ENCODE measurements at regions not wholly inside any gene's neighbourhood (a gene's known extent, or its start where the extent isn't known, plus 50 kb on each side); places are given as distances from the start of the nearest gene placed in this dataset.

DNA sequence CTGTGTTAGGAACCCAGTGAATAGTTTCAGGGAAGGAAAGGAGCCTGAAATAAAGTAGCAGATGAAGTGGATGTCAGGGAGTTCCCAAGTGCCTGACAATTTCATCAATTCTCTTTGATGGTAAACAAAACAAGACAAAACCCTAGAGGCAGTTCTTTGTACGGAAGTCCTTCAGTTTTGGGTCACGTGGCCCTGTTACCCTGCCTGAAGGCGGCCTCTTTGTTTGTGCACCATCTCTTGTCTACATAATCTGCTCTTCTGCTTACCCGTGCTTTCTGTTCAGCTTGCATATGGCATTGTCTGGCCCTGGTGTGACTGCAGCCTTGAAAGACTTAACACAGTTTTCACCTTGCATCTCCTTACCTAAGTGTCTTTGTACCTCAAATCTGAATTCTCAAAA is 166.7 kb upstream of the DUSP10 start:
- Histone ChIP-seq H3K9me3 (ENCODE audit: control insufficient read depth, low read length) (no peaks in the 10 kb centered on the region), H3K27ac (ENCODE audit: insufficient read depth, low read length, poor library complexity, severe bottlenecking) (no peak overlapping the region), H3K36me3 (ENCODE audit: control insufficient read depth, insufficient read depth, low read length) (no peaks in the 10 kb centered on the region), H3K4me1 (ENCODE audit: control insufficient read depth, insufficient read depth, low read length, poor library complexity, severe bottlenecking) (no peaks in the 10 kb centered on the region), H3K27me3 (replicated peaks; ENCODE audit: control insufficient read depth, insufficient read depth, low read length, poor library complexity, severe bottlenecking) (no peaks in the 10 kb centered on the region), H3K4me3 (ENCODE audit: insufficient read depth, low read depth, low read length, poor library complexity, severe bottlenecking) (no peak overlapping the region)
- DNase-seq: no peak

DNA sequence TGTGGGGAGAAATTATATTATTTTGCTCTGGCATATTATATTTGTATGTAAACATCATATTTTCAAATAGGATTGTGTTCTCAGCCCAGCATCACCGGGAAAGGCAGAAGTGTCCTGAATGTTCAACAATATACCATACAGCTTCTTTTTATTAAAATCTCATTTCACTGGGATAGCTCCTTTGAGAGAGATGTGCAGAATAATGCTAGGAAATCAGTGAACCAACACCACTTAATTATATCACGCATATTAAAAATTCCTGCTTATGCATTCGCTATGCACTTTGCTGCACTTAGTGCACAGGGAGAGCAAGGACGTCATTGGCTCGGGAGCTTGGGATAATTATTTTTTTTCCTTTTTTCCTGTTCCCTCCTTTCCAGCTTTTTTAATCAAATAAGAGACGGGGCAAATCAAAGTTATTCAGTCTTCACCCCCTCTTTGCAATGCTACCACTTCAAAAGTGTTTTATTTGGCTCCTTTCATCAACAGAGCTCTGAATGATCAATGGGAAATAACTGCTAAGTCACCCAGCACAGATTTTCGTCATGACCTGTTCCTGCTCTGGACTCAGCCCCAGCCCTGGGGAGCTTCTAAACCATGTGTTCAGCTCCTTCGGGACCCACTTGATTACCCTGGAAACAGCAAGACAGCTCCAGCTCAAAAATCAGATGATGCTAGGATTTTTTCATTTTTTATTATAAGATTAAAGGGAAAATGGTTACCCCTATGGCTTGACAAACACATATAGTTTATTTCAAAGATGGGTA is 165.5 kb upstream of the DUSP10 start:
- no peaks in the 10 kb centered on the region for H3K27me3 ChIP-seq (replicated peaks; ENCODE audit: control insufficient read depth, insufficient read depth, low read length, poor library complexity, severe bottlenecking)
- no peak overlapping the region for H3K27ac ChIP-seq (ENCODE audit: insufficient read depth, low read length, poor library complexity, severe bottlenecking)
- no peaks in the 10 kb centered on the region for H3K36me3 ChIP-seq (ENCODE audit: control insufficient read depth, insufficient read depth, low read length)
- H3K4me3 ChIP-seq (ENCODE audit: insufficient read depth, low read depth, low read length, poor library complexity, severe bottlenecking): no peak overlapping the region
- no peak for DNase-seq
- no peaks in the 10 kb centered on the region for H3K9me3 ChIP-seq (ENCODE audit: control insufficient read depth, low read length)
- H3K4me1 ChIP-seq (ENCODE audit: control insufficient read depth, insufficient read depth, low read length, poor library complexity, severe bottlenecking): no peaks in the 10 kb centered on the region

DNA sequence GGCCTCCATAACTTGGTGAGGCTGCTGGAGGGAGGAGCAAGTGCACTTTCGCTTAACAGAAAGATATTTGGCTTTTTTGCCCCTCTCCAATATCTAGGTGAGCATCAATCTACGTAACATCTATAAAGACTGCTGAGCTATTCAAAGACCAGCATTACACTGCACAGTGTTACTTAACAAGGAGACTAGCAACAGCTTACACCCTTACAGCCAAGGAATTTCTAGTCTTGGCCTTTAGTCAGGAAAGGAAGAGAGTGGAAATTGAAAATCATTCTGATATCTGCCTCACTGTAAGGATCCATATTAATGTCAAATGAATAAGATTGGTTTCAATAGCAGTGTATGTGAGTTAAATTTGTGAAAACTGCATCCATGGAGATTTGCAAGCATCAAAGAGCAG is 163.9 kb upstream of the DUSP10 start:
- no peak for DNase-seq
- Histone ChIP-seq H3K9me3 (ENCODE audit: control insufficient read depth, low read length) (no peaks in the 10 kb centered on the region), H3K27me3 (replicated peaks; ENCODE audit: control insufficient read depth, insufficient read depth, low read length, poor library complexity, severe bottlenecking) (no peaks in the 10 kb centered on the region), H3K27ac (ENCODE audit: insufficient read depth, low read length, poor library complexity, severe bottlenecking) (no peak overlapping the region), H3K4me1 (ENCODE audit: control insufficient read depth, insufficient read depth, low read length, poor library complexity, severe bottlenecking) (no peaks in the 10 kb centered on the region), H3K36me3 (ENCODE audit: control insufficient read depth, insufficient read depth, low read length) (no peaks in the 10 kb centered on the region), H3K4me3 (ENCODE audit: insufficient read depth, low read depth, low read length, poor library complexity, severe bottlenecking) (no peak overlapping the region)

DNA sequence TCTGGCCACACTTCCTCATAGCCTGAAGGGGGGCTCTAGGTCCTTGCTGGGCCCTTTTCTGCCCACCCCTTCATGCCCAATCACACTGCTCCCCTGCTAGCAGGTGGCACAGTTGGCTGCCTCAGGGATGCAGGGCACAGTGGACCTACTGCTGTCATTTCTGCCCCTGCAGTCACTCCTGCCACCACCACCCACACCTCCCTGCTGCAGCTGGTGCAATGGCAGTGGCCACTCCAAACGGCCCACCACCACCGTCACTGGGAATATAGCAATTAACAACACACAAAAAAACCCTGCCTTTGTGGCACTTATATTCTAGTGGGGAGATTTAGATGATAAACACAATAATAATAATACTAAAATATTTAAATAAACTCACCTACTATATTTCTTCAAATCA is 162.4 kb upstream of the DUSP10 start:
- no peaks in the 10 kb centered on the region for H3K36me3 ChIP-seq (ENCODE audit: control insufficient read depth, insufficient read depth, low read length)
- no peaks in the 10 kb centered on the region for H3K27me3 ChIP-seq (replicated peaks; ENCODE audit: control insufficient read depth, insufficient read depth, low read length, poor library complexity, severe bottlenecking)
- H3K9me3 ChIP-seq (ENCODE audit: control insufficient read depth, low read length): no peaks in the 10 kb centered on the region
- H3K4me1 ChIP-seq (ENCODE audit: control insufficient read depth, insufficient read depth, low read length, poor library complexity, severe bottlenecking): no peaks in the 10 kb centered on the region
- no peak for DNase-seq
- no peak overlapping the region for H3K4me3 ChIP-seq (ENCODE audit: insufficient read depth, low read depth, low read length, poor library complexity, severe bottlenecking)
- H3K27ac ChIP-seq (ENCODE audit: insufficient read depth, low read length, poor library complexity, severe bottlenecking): no peak overlapping the region

DNA sequence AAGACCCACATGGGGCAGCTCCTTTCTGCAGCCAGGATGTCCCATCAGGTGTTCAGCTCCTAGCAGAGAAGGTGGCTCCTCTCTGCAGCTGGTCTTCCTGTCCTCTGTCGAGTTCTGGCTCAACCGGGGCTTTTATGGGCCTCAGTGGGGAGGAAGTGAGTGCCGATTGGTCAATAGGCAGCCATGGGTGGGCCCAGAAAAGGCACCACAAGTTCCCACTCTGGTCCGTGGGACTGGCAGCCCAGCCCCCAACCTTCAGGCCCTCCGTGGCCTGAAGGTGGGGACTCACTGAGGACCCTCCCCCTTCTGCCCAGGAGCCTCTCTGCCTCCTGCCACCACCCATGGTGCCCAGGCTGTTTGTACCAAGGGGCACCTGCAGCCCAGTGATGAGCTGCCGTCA is 161.7 kb upstream of the DUSP10 start:
- DNase-seq: no peak
- no peaks in the 10 kb centered on the region for H3K27me3 ChIP-seq (replicated peaks; ENCODE audit: control insufficient read depth, insufficient read depth, low read length, poor library complexity, severe bottlenecking)
- no peaks in the 10 kb centered on the region for H3K36me3 ChIP-seq (ENCODE audit: control insufficient read depth, insufficient read depth, low read length)
- no peak overlapping the region for H3K27ac ChIP-seq (ENCODE audit: insufficient read depth, low read length, poor library complexity, severe bottlenecking)
- no peaks in the 10 kb centered on the region for H3K4me1 ChIP-seq (ENCODE audit: control insufficient read depth, insufficient read depth, low read length, poor library complexity, severe bottlenecking)
- no peak overlapping the region for H3K4me3 ChIP-seq (ENCODE audit: insufficient read depth, low read depth, low read length, poor library complexity, severe bottlenecking)
- H3K9me3 ChIP-seq (ENCODE audit: control insufficient read depth, low read length): no peaks in the 10 kb centered on the region

DNA sequence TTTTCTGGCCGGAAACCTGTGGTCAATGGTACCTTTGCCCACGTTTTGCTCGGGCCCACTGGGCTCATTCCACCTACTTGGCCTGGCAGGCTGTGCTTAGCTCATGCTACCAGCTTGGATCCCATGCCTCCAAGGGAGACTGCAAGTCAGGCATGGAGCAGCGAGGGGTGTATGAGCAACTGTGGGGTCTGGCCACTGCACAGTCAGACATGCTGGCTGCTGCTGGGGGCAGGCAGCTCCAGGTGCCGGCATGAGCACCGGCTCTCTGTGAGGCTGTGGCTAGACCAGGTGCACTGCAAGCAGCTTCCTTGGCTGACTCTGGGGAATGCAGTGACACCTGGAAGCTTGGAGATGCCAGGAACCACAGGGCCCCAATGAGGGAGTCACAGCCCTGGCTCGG is 161.1 kb upstream of the DUSP10 start:
- no peak overlapping the region for H3K27ac ChIP-seq (ENCODE audit: insufficient read depth, low read length, poor library complexity, severe bottlenecking)
- H3K4me3 ChIP-seq (ENCODE audit: insufficient read depth, low read depth, low read length, poor library complexity, severe bottlenecking): no peak overlapping the region
- no peaks in the 10 kb centered on the region for H3K9me3 ChIP-seq (ENCODE audit: control insufficient read depth, low read length)
- DNase-seq: no peak
- H3K27me3 ChIP-seq (replicated peaks; ENCODE audit: control insufficient read depth, insufficient read depth, low read length, poor library complexity, severe bottlenecking): no peaks in the 10 kb centered on the region
- no peaks in the 10 kb centered on the region for H3K4me1 ChIP-seq (ENCODE audit: control insufficient read depth, insufficient read depth, low read length, poor library complexity, severe bottlenecking)
- H3K36me3 ChIP-seq (ENCODE audit: control insufficient read depth, insufficient read depth, low read length): no peaks in the 10 kb centered on the region

DNA sequence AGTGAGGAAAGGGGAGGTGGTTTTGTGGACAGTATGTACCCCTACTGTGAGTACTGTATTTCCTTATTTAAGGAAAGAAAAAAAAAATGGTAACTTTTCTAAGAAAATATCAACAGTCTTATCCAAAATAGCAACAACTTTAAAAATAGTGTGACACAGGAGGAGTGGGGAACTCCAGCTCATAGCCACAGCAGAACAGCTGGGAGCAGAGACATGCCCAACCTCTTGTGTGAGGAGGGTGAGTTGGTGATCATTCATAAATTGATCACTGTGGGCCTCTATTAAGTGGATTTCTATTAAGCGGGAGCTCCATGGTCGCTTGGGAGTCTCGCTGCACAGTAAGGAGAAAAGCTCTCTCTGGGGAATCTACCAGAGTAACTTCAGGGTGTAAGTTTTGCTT is 158.8 kb upstream of the DUSP10 start:
- Histone ChIP-seq H3K9me3 (ENCODE audit: control insufficient read depth, low read length) (no peaks in the 10 kb centered on the region), H3K27ac (ENCODE audit: insufficient read depth, low read length, poor library complexity, severe bottlenecking) (no peak overlapping the region), H3K4me3 (ENCODE audit: insufficient read depth, low read depth, low read length, poor library complexity, severe bottlenecking) (no peak overlapping the region), H3K4me1 (ENCODE audit: control insufficient read depth, insufficient read depth, low read length, poor library complexity, severe bottlenecking) (no peaks in the 10 kb centered on the region), H3K36me3 (ENCODE audit: control insufficient read depth, insufficient read depth, low read length) (no peaks in the 10 kb centered on the region), H3K27me3 (replicated peaks; ENCODE audit: control insufficient read depth, insufficient read depth, low read length, poor library complexity, severe bottlenecking) (no peaks in the 10 kb centered on the region)
- no peak for DNase-seq

DNA sequence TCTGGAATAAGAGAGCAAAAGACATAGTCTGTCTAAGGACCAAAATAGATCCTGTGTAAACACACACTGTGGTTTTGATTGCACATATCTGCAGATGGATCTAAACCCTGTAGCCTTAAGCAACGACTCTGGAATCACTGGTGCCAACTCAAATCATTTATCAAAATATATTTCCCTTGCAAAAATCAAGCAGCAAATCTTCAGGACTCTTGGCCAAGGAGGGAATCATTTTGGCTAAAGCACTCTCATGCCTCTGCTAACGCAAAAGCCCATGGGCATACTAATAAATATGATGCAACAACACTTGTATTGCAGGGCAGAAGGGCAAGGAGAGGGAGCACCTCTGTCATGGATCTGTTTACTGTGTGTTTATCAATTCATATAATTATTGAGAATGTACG is 155.4 kb upstream of the DUSP10 start:
- no peak overlapping the region for H3K27ac ChIP-seq (ENCODE audit: insufficient read depth, low read length, poor library complexity, severe bottlenecking)
- no peak overlapping the region for H3K4me3 ChIP-seq (ENCODE audit: insufficient read depth, low read depth, low read length, poor library complexity, severe bottlenecking)
- H3K36me3 ChIP-seq (ENCODE audit: control insufficient read depth, insufficient read depth, low read length): no peaks in the 10 kb centered on the region
- H3K27me3 ChIP-seq (replicated peaks; ENCODE audit: control insufficient read depth, insufficient read depth, low read length, poor library complexity, severe bottlenecking): no peaks in the 10 kb centered on the region
- no peaks in the 10 kb centered on the region for H3K9me3 ChIP-seq (ENCODE audit: control insufficient read depth, low read length)
- H3K4me1 ChIP-seq (ENCODE audit: control insufficient read depth, insufficient read depth, low read length, poor library complexity, severe bottlenecking): no peaks in the 10 kb centered on the region
- no peak for DNase-seq

DNA sequence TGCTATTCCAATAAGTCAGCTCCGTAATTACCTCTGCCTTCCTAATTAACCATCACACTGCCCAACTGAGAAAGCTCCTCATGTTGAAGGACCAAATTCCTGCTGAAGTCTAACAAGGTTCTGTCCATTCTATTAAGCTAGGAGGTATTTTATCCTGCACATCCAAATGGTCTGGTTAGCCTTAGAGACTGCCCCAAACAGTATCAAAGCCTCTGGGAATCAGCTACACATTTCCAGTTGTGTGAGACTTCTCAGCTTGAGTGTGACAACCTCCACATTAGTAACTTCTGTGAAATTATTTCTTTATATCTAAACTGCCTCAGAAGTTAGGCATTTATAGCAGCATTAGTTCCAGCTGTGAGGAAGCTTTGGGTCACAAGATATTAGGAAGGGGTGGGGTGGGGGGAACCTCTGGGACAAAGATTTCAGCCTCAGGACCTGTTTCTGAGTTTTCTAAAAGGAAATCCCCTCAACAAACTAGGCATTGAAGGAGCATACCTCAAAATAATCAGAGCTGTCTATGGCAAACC is 150.5 kb upstream of the DUSP10 start:
- no peak overlapping the region for H3K27ac ChIP-seq (ENCODE audit: insufficient read depth, low read length, poor library complexity, severe bottlenecking)
- no peak for DNase-seq
- H3K4me1 ChIP-seq (ENCODE audit: control insufficient read depth, insufficient read depth, low read length, poor library complexity, severe bottlenecking): no peaks in the 10 kb centered on the region
- no peaks in the 10 kb centered on the region for H3K36me3 ChIP-seq (ENCODE audit: control insufficient read depth, insufficient read depth, low read length)
- no peak overlapping the region for H3K4me3 ChIP-seq (ENCODE audit: insufficient read depth, low read depth, low read length, poor library complexity, severe bottlenecking)
- no peaks in the 10 kb centered on the region for H3K9me3 ChIP-seq (ENCODE audit: control insufficient read depth, low read length)
- H3K27me3 ChIP-seq (replicated peaks; ENCODE audit: control insufficient read depth, insufficient read depth, low read length, poor library complexity, severe bottlenecking): no peaks in the 10 kb centered on the region

DNA sequence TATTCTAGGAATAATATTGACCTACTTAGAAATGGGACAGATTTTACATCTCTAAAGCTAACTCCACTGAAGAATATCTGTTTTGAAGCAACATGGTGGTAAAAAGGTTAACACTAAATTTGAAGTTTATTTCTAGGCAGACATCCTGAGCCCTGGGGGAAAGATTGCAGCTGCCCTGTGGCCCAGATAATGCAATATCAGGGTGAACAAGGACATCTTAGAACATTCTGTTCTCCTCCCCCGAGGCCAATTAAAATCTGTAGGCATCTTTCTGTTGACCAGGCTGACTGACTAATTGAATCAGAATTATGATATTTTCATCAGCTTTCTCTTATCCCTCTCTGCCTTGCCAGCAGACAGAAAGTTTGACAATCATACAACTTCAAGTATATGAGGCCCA is 149.8 kb upstream of the DUSP10 start:
- H3K27me3 ChIP-seq (replicated peaks; ENCODE audit: control insufficient read depth, insufficient read depth, low read length, poor library complexity, severe bottlenecking): no peaks in the 10 kb centered on the region
- H3K27ac ChIP-seq (ENCODE audit: insufficient read depth, low read length, poor library complexity, severe bottlenecking): no peak overlapping the region
- H3K4me1 ChIP-seq (ENCODE audit: control insufficient read depth, insufficient read depth, low read length, poor library complexity, severe bottlenecking): no peaks in the 10 kb centered on the region
- no peaks in the 10 kb centered on the region for H3K9me3 ChIP-seq (ENCODE audit: control insufficient read depth, low read length)
- no peak for DNase-seq
- H3K4me3 ChIP-seq (ENCODE audit: insufficient read depth, low read depth, low read length, poor library complexity, severe bottlenecking): no peak overlapping the region
- no peaks in the 10 kb centered on the region for H3K36me3 ChIP-seq (ENCODE audit: control insufficient read depth, insufficient read depth, low read length)
